ENCODE measurements at regions not wholly inside any gene's neighbourhood (a gene's known extent, or its start where the extent isn't known, plus 50 kb on each side); places are given as distances from the start of the nearest gene placed in this dataset.

- H3K9me3 ChIP-seq (ENCODE audit: severe bottlenecking) = no peaks in the 10 kb centered on the region
- H3K27me3 ChIP-seq (ENCODE audit: insufficient read depth, low read depth, severe bottlenecking) = no peaks in the 10 kb centered on the region
- H3K4me3 ChIP-seq (ENCODE audit: low read depth, low read length) = no peak overlapping the region
- no peak for DNase-seq
- no peak for TF ChIP-seq CTCF (IDR thresholded peaks at IDR 0.05; ENCODE audit: low read depth, low read length)
- no peak overlapping the region for H3K27ac ChIP-seq
- H3K36me3 ChIP-seq = no peaks in the 10 kb centered on the region
These were observed 623.0 kb downstream of the OTOL1 start for GRCh38 chr3:162119651-162120050.

GRCh38 chr3:162122405-162122804 is 625.8 kb downstream of the OTOL1 start:
- Histone ChIP-seq H3K27ac (no peak overlapping the region), H3K36me3 (no peaks in the 10 kb centered on the region), H3K9me3 (ENCODE audit: severe bottlenecking) (no peaks in the 10 kb centered on the region), H3K27me3 (ENCODE audit: insufficient read depth, low read depth, severe bottlenecking) (no peaks in the 10 kb centered on the region), H3K4me3 (ENCODE audit: low read depth, low read length) (no peak overlapping the region)
- no peak for DNase-seq
- TF ChIP-seq CTCF (IDR thresholded peaks at IDR 0.05; ENCODE audit: low read depth, low read length) = no peak

- Histone ChIP-seq H3K9me3 (ENCODE audit: severe bottlenecking) (no peaks in the 10 kb centered on the region), H3K4me3 (ENCODE audit: low read depth, low read length) (no peak overlapping the region)
These were observed 629.2 kb downstream of the OTOL1 start for GRCh38 chr3:162125790-162126189.

GRCh38 chr3:162130582-162130981 is 634.0 kb downstream of the OTOL1 start:
- Histone ChIP-seq H3K9me3 (ENCODE audit: severe bottlenecking) (no peaks in the 10 kb centered on the region), H3K27me3 (ENCODE audit: insufficient read depth, low read depth, severe bottlenecking) (no peaks in the 10 kb centered on the region), H3K27ac (no peak overlapping the region), H3K36me3 (no peaks in the 10 kb centered on the region), H3K4me3 (ENCODE audit: low read depth, low read length) (no peak overlapping the region)
- no peak for TF ChIP-seq CTCF (IDR thresholded peaks at IDR 0.05; ENCODE audit: low read depth, low read length)
- no peak for DNase-seq

More at GRCh38 chr3:162125790-162126189, 629.2 kb downstream of the OTOL1 start:
- DNase-seq = no peak
- Histone ChIP-seq H3K36me3 (no peaks in the 10 kb centered on the region), H3K27ac (no peak overlapping the region), H3K27me3 (ENCODE audit: insufficient read depth, low read depth, severe bottlenecking) (no peaks in the 10 kb centered on the region)
- no peak for TF ChIP-seq CTCF (IDR thresholded peaks at IDR 0.05; ENCODE audit: low read depth, low read length)

- Histone ChIP-seq H3K27me3 (ENCODE audit: insufficient read depth, low read depth, severe bottlenecking) (no peaks in the 10 kb centered on the region), H3K36me3 (no peaks in the 10 kb centered on the region), H3K4me3 (ENCODE audit: low read depth, low read length) (no peak overlapping the region), H3K9me3 (ENCODE audit: severe bottlenecking) (no peaks in the 10 kb centered on the region), H3K27ac (no peak overlapping the region)
- no peak for TF ChIP-seq CTCF (IDR thresholded peaks at IDR 0.05; ENCODE audit: low read depth, low read length)
- no peak for DNase-seq
These were observed 636.4 kb downstream of the OTOL1 start for GRCh38 chr3:162132981-162133380.

- Histone ChIP-seq H3K27ac (no peak overlapping the region), H3K9me3 (ENCODE audit: severe bottlenecking) (no peaks in the 10 kb centered on the region), H3K27me3 (ENCODE audit: insufficient read depth, low read depth, severe bottlenecking) (no peaks in the 10 kb centered on the region), H3K36me3 (no peaks in the 10 kb centered on the region), H3K4me3 (ENCODE audit: low read depth, low read length) (no peak overlapping the region)
- no peak for TF ChIP-seq CTCF (IDR thresholded peaks at IDR 0.05; ENCODE audit: low read depth, low read length)
- DNase-seq = no peak
These were observed 638.0 kb downstream of the OTOL1 start for GRCh38 chr3:162134571-162134970.
